Muscle of back (tissue), 3 donors: ENCODE measurements at regions not wholly inside any gene's neighbourhood (a gene's known extent, or its start where the extent isn't known, plus 50 kb on each side); places are given as distances from the start of the nearest gene placed in this dataset.
"Not testable (repeated sequence)": the region's sequence is repeated elsewhere in the genome, so short reads cannot be mapped to it uniquely, and the experiment has no call there.

Experiments
- DNase-seq, 3 donors: peaks; one replicate each; pipeline versions ENCODE4 v3.0.0 to v3.0.0-alpha.2; 2013

- no peak for DNase-seq
Observed at GRCh38 chr5:154547551-154547950, 69.5 kb upstream of the HAND1 start.

- DNase-seq = no peak
Observed at GRCh38 chr5:154546719-154547118, 68.7 kb upstream of the HAND1 start.

- DNase-seq = no peak
Observed at GRCh38 chr5:154544646-154545045, 66.6 kb upstream of the HAND1 start.

GRCh38 chr5:154543380-154543779, 65.4 kb upstream of the HAND1 start:
- DNase-seq = no peak

- no peak for DNase-seq
Observed at GRCh38 chr5:154542581-154542980, 64.6 kb upstream of the HAND1 start.

GRCh38 chr5:154542000-154542399, 64.0 kb upstream of the HAND1 start:
- DNase-seq = no peak

- DNase-seq = no peak
Observed at GRCh38 chr5:154541553-154541952, 63.5 kb upstream of the HAND1 start.

GRCh38 chr5:154540600-154540999, 62.6 kb upstream of the HAND1 start:
- DNase-seq = no peak

GRCh38 chr5:154538492-154538891, 60.5 kb upstream of the HAND1 start:
- no peak for DNase-seq

GRCh38 chr5:154536439-154536838, 58.4 kb upstream of the HAND1 start:
- not testable (repeated sequence) for DNase-seq

GRCh38 chr5:154535535-154535934, 57.5 kb upstream of the HAND1 start:
- no peak for DNase-seq

- DNase-seq = no peak
Observed at GRCh38 chr5:154534457-154535050, 56.5 kb upstream of the HAND1 start.

- no peak for DNase-seq
Observed at GRCh38 chr5:154529282-154529681, 51.3 kb upstream of the HAND1 start.

GRCh38 chr5:154528005-154528594, 50.1 kb upstream of the HAND1 start:
- DNase-seq = no peak
